T-helper 17 cell (primary cell): ENCODE measurements at regions not wholly inside any gene's neighbourhood (a gene's known extent, or its start where the extent isn't known, plus 50 kb on each side); places are given as distances from the start of the nearest gene placed in this dataset.

ENCODE experiments used
- ATAC-seq: fragments of 150-1000 bp; cut with Tn5 transposase; 2 replicates; pipeline ENCODE4 v1.10.0; 2021; ENCODE audit warnings: mild to moderate bottlenecking, moderate library complexity
- DNase-seq, 3 donors: peaks; one replicate each; pipeline versions ENCODE4 v3.0.0 to v3.0.0-alpha.2; 2020 to 2021
- H3K9me3 ChIP-seq: one replicate; pipeline ENCODE4 v1.7.0; 2013; ENCODE audit warnings: low read length, mild to moderate bottlenecking; ENCODE audit not compliant: control insufficient read depth, poor library complexity, severe bottlenecking
- H3K27ac Mint-ChIP-seq: one replicate; pipeline ENCODE4 v1.8.0; 2022; ENCODE audit warnings: mild to moderate bottlenecking, moderate library complexity, mixed read lengths
- H3K27me3 Mint-ChIP-seq: one replicate; pipeline ENCODE4 v1.8.0; 2022; ENCODE audit warnings: mixed read lengths
- H3K36me3 Mint-ChIP-seq: one replicate; pipeline ENCODE4 v1.8.0; 2022; ENCODE audit warnings: low read depth, mixed read lengths
- H3K4me1 Mint-ChIP-seq: one replicate; pipeline ENCODE4 v1.8.0; 2022; ENCODE audit warnings: mild to moderate bottlenecking, mixed read lengths
- H3K4me3 Mint-ChIP-seq: one replicate; pipeline ENCODE4 v1.8.0; 2022; ENCODE audit warnings: mild to moderate bottlenecking, moderate library complexity, mixed read lengths

DNA sequence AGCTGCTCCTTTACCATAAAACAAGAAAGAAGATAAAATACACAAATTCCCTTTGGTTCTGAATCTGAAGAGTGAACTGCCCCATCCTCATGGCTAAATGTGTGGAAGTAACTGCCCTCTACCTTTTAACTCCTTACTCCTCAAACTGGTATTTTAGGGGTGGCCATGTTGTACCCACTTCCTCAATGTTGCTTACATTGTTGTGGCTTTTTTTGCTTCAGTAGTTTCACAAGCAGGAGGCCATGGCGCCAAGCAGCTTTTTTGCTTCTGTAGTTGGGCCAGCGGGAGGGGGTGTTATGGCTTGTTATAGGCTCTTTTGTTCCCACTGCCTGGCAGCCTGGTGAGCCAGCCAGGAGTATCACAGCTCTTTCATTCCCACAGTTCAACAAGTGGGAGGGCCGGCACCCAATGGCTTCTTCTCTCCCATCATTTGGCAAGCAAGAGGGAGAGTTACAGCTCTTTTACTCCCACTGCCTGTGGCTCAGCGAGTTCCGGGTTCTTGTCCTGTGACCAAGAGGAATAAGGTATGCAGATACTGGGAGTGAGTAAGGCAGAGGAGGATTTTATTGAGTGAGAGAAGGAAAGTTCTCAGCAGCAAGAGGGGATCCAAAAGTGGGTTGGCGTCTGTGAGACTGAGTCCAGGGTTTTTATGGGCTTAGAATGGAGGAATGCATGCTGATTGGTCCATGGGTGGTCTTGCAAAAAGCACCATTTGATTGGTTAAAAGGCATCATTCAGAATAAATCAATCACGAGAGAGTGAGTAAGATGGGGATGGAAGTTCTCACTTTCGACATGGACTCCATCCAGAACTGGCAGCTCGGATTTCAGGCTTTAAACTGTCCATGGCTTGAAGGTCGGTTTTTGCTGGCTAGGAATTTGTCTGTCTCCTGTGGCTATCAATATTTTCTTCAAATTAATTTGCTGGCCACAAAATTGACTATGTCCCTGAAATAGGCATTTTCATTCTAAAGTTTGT lies 429.6 kb downstream of the HLX start:
- Mint-ChIP-seq H3K27ac (no peak overlapping the region), H3K27me3 (peaks cover 32% of the 10 kb centered on the region), H3K4me3 (no peak overlapping the region), H3K4me1 (no peaks in the 10 kb centered on the region), H3K36me3 (no peaks in the 10 kb centered on the region)
- no peak for DNase-seq
- ATAC-seq: no peak
- no peaks in the 10 kb centered on the region for H3K9me3 ChIP-seq

DNA sequence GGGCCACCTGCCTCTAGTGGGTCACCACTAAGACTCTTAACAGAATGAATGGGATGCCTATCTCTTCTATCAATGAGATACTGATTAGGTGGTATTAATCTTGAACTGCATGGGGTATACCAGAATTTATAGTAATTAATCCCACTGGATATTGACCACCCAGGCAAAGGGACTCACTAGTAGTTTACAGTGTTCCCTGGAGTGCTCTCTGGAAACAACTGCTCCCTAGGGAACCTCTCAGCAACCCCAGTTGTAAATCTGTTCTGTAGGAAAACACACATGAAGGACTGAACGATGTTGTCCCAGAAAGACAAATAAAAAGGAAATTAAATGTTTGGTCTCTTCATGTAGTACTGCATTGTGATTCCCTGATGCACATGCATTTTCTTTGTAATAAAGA lies 430.5 kb downstream of the HLX start:
- no peaks in the 10 kb centered on the region for H3K4me1 Mint-ChIP-seq
- H3K4me3 Mint-ChIP-seq: no peak overlapping the region
- peaks cover 28% of the 10 kb centered on the region for H3K27me3 Mint-ChIP-seq
- no peaks in the 10 kb centered on the region for H3K36me3 Mint-ChIP-seq
- DNase-seq (no peak), ATAC-seq (no peak)
- no peak overlapping the region for H3K27ac Mint-ChIP-seq
- H3K9me3 ChIP-seq: no peaks in the 10 kb centered on the region

DNA sequence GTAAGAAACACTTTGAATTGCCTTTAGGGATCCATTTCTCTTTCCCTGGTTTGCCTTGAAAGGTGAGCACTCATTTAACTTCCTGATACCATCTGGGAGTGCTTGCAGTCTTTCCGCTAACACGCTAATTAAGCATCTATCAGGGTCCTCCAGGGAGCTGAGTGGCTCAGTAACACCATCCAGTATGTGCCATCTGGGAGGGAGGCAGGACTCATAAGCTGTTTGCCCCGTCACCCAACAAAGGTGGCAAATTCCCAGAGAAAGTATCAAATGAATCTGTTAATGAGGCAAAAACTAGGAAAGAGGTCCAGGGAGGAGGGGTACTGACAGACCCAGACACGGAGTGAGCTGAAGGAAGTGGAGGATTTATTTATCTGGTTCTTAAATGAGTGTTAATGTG lies 430.9 kb downstream of the HLX start:
- Mint-ChIP-seq H3K27me3 (peaks cover 23% of the 10 kb centered on the region), H3K4me1 (no peaks in the 10 kb centered on the region), H3K27ac (no peak overlapping the region), H3K36me3 (no peaks in the 10 kb centered on the region), H3K4me3 (no peak overlapping the region)
- ATAC-seq: no peak
- DNase-seq: no peak
- H3K9me3 ChIP-seq: no peaks in the 10 kb centered on the region

DNA sequence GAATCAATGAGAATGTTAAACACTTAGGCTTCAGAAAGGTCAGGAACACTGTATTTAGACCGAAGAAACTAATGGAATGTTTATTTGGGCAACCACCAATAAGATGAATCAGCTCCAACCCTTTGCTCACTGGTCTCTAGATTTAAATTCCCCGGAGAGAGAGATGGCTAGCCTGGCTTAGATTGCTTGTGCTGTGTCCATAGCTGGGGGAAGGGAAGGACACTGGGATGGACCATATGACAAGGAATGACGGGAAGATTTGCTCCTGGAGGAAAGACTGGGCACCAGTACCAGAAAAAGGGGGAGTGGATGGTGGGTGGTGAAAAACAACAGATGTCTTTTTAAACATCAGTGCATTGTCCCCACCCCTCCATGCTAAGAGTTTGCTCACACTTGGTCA lies 426.6 kb downstream of the DUSP10 start:
- no peaks in the 10 kb centered on the region for H3K9me3 ChIP-seq
- H3K36me3 Mint-ChIP-seq: no peaks in the 10 kb centered on the region
- no peaks in the 10 kb centered on the region for H3K4me1 Mint-ChIP-seq
- ATAC-seq (no peak), DNase-seq (no peak)
- H3K27ac Mint-ChIP-seq: no peak overlapping the region
- H3K4me3 Mint-ChIP-seq: no peak overlapping the region
- peaks cover 6% of the 10 kb centered on the region for H3K27me3 Mint-ChIP-seq

DNA sequence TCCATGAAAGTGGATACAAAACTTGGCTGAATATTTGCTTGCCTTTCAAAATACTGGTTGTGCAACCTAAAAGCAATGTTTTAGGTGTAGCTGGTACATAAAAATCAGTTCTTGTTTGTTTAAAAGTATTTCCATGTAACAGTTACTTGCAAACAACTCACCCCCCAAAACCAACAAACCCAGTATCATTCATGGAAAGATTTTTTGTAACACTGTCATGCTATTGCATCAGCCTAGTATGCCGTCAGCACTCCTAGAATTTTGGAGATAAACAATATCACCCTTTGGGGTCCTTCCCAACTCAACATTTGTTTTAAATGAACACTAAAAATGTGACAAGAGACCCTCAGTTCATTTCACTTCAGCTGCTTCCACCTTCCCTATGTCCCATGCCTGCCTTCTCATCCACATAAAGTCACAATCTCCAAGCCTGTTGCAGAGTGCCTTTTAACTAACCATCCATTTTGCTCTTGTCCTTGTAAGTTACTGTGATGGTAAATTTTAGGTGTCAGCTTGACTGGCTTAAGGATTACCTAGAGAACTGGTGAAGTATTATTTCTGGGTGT lies 425.3 kb downstream of the DUSP10 start:
- Mint-ChIP-seq H3K27me3 (peaks cover 5% of the 10 kb centered on the region), H3K4me3 (no peak overlapping the region), H3K36me3 (no peaks in the 10 kb centered on the region), H3K4me1 (no peaks in the 10 kb centered on the region), H3K27ac (no peak overlapping the region)
- no peak for ATAC-seq
- no peaks in the 10 kb centered on the region for H3K9me3 ChIP-seq
- DNase-seq: no peak

DNA sequence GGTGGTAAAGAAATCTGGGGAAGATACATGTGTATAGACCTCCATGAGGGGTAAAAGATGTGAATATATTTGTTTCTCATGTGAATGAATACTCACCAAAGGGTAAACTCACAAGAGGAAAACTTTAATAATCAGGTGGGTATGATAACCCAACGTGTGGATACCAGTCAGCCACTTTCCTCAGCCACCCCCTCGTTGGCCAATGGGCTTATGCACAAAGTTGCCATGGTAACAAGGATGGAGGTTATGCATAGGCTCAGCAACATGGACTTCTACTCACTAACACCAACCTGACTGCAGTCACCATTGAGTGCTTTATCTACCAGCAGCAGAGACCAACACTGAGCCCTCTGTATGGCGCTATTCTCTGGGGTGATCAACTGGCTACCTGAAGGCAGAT lies 424.4 kb downstream of the DUSP10 start:
- DNase-seq (no peak), ATAC-seq (no peak)
- no peaks in the 10 kb centered on the region for H3K9me3 ChIP-seq
- no peak overlapping the region for H3K4me3 Mint-ChIP-seq
- H3K27ac Mint-ChIP-seq: no peak overlapping the region
- no peaks in the 10 kb centered on the region for H3K36me3 Mint-ChIP-seq
- no peaks in the 10 kb centered on the region for H3K4me1 Mint-ChIP-seq
- H3K27me3 Mint-ChIP-seq: peaks cover 15% of the 10 kb centered on the region

DNA sequence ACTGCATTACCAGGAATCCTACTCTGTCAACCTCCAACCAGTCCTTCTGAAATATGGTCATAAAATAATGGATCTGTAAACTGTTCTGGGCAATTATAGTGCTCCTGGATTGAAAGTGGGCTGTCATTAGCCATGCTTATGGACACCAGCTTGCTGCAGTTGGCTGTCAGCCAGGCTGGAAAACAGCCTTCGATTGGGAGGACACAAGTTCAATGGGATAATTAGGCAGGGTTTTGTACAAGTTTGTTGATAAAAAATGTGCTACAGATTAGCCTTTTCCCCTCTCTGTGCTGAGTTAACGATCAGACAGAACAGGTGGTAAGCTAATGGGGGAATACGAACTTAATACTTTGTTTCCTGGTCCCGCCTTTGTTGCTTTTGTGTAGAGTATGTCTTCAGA lies 413.9 kb downstream of the DUSP10 start:
- H3K36me3 Mint-ChIP-seq: no peaks in the 10 kb centered on the region
- no peak for ATAC-seq
- H3K27ac Mint-ChIP-seq: no peak overlapping the region

DNA sequence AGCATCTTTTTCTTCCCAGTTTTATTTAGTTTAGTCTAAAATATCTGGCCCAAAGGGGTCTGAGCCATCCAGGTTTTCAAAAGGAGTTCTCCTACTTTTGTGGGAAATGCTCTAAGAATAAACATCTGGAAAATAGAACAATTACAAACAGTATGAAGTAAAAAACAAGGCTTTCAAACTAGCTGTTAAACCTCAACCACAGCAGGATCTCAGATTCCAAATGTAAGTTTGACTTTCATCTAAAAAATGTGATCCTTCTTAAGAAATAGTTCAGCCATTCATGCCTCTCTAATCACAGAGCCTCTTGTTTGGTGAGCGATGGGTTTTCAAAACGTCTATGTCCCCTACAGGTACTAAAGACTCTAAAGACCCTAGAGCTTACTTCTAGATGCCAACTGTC lies 413.5 kb downstream of the DUSP10 start:
- Mint-ChIP-seq H3K4me1 (no peaks in the 10 kb centered on the region), H3K27ac (no peak overlapping the region), H3K36me3 (no peaks in the 10 kb centered on the region), H3K4me3 (no peak overlapping the region), H3K27me3 (peaks cover 11% of the 10 kb centered on the region)
- ATAC-seq: no peak
- no peaks in the 10 kb centered on the region for H3K9me3 ChIP-seq
- no peak for DNase-seq

More for the DNA sequence above, 413.9 kb downstream of the DUSP10 start:
- H3K9me3 ChIP-seq: no peaks in the 10 kb centered on the region
- no peak for DNase-seq
- peaks cover 14% of the 10 kb centered on the region for H3K27me3 Mint-ChIP-seq
- no peaks in the 10 kb centered on the region for H3K4me1 Mint-ChIP-seq
- H3K4me3 Mint-ChIP-seq: no peak overlapping the region

DNA sequence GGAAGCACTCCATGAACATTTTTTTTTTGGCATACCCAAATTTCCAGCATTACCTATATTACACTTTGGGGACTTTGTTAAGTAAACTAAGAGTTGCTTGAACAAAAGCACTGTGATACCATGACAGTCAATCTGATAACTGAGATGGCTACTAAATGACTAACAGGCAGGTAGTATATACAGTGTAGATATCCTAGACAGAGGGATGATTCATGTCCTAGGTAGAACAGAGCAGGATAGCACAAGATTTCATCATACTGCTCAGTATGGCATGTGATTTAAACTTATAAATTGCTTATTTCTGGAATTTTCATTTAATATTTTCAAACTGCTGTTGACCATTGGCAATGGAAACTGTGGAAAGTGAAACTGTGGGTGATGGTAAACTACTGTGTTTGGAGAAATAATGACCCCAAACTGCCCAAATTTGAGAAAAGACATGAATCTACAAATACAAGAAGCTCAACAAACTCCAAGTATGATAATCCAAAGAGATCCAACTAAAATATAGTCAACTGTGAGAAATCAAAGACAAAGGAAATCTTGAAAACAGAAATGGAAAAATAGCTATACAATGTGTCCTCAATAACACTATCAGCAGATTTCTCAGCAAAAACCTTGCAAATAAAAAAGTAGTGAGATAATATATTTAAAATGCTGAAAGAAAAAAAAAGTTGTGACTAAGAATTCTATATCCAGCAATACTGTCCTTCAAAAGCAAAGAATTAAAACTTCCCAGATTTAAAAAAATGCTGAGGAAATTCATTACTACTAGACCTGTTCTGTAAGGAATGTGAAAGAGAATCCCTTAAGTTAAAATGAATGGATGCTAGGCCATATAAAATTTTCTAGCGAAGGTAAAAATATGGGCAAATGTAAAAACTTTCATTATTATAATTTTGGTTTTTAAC lies 410.4 kb downstream of the DUSP10 start:
- Mint-ChIP-seq H3K4me3 (no peak overlapping the region), H3K36me3 (no peaks in the 10 kb centered on the region), H3K4me1 (no peaks in the 10 kb centered on the region), H3K27ac (no peak overlapping the region), H3K27me3 (no peaks in the 10 kb centered on the region)
- DNase-seq (no peak), ATAC-seq (no peak)
- H3K9me3 ChIP-seq: no peaks in the 10 kb centered on the region

DNA sequence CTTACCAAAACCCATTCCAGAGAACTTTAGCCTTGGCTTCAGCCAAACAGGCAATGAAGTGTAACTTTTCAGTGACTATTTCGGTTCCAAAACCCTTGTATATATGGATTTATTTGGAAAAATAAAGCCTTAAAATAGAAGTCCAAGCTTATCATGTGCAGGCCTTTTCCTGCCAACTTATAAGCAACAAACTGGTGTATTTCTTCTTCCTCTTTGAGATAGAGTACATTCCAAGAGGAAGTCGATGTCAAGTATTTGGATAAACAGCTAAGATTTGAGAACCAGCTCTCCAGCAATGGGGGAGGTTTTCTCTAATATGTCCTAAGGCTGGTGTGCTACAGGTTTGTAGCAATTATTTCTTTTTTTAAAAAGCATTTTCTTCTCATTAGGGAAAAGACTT lies 407.8 kb downstream of the DUSP10 start:
- H3K9me3 ChIP-seq: no peaks in the 10 kb centered on the region
- H3K27me3 Mint-ChIP-seq: peaks cover 3% of the 10 kb centered on the region
- DNase-seq (no peak), ATAC-seq (no peak)
- no peak overlapping the region for H3K4me3 Mint-ChIP-seq
- H3K27ac Mint-ChIP-seq: no peak overlapping the region
- H3K36me3 Mint-ChIP-seq: no peaks in the 10 kb centered on the region
- no peaks in the 10 kb centered on the region for H3K4me1 Mint-ChIP-seq

DNA sequence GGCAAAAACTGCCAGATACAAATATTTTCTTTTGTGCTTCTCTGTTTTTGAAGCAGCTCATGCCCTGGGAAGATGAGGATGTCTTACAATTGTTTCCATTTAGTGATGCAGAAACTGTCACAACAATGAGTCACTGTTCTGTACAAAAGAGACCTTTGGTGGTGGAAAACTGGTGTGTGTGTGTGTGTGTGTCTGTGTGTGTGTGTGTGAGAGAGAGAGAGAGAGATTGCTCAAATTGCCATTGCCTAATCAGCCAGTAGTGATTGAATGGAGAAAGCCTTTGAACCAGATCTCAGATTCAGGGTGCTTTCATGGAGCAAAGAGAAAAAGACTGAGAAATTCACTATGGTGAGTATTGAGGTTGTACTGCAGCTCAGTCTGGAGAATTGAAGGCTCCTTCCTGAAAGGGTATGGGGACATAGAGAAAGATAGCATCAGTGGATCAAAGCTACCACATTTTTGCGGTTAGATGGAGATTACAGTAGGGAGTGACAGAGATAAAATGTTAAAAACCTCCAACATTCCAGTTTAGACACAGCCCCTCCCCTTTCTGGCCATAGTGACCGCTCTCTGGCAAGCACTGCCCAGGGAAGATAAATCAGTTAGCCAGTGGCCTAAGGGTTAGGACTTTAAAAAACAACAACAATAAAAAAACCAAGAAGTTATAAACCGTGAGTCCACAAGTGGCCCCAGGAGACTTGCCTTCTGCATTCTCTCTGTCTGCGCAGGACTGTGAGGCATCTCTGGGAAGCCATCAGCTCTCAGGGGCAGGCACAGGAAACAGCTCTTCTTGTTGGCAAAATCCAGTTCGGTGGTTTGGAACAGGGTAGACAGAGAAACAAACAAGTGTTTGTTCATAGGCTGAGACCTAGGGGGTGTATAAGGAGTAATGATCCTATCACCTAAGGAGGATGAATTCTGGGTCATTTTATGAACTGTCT lies 406.5 kb downstream of the DUSP10 start:
- H3K9me3 ChIP-seq: no peaks in the 10 kb centered on the region
- ATAC-seq: no peak
- Mint-ChIP-seq H3K4me3 (no peak overlapping the region), H3K4me1 (no peaks in the 10 kb centered on the region), H3K27me3 (peaks cover 13% of the 10 kb centered on the region), H3K36me3 (no peaks in the 10 kb centered on the region), H3K27ac (no peak overlapping the region)
- DNase-seq: no peak

DNA sequence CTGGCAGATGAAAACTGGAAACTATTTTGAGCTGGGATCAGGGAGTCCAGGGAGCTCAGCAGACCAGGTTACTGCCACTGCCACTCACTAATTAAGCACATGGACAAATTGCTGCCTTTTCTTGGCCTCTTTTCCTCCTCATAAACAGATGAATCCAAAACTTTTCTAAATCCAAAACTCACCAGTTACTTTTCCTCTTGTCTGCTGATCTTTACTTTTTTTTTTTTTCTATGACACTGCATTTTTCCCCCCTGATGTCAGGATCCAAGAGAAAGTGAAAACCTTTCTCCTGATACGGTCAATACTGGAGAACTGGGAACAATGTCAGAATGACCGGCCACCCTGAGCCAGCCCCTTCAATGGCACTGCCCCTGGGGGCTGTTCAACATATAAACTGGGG lies 405.8 kb downstream of the DUSP10 start:
- no peak overlapping the region for H3K27ac Mint-ChIP-seq
- DNase-seq (no peak), ATAC-seq (no peak)
- peaks cover 13% of the 10 kb centered on the region for H3K27me3 Mint-ChIP-seq
- H3K36me3 Mint-ChIP-seq: no peaks in the 10 kb centered on the region
- H3K4me3 Mint-ChIP-seq: no peak overlapping the region
- H3K9me3 ChIP-seq: no peaks in the 10 kb centered on the region
- H3K4me1 Mint-ChIP-seq: no peaks in the 10 kb centered on the region
